Mammary epithelial cell (primary cell): ENCODE measurements at regions not wholly inside any gene's neighbourhood (a gene's known extent, or its start where the extent isn't known, plus 50 kb on each side); places are given as distances from the start of the nearest gene placed in this dataset.

Experiments used
- EZH2 ChIP-seq: IDR thresholded peaks from 2 replicates; pipeline ENCODE4 v1.6.1; 2012; ENCODE audit warnings: low read length, inconsistent platforms, borderline replicate concordance
- TF ChIP-seq, protein P1 (sequence below), 2 donors: IDR thresholded peaks in 1 of 2; conservative IDR thresholded peaks in 1 of 2; 2 replicates each; pipeline ENCODE4 v1.5.1; 2011 to 2012; ENCODE audit warnings: inconsistent platforms in 2 of 2, low read length in 2 of 2, mild to moderate bottlenecking in 2 of 2, control low read depth in 1 of 2, low read depth in 1 of 2; ENCODE audit not compliant: insufficient read depth in 1 of 2; ENCODE audit errors: extremely low read depth in 1 of 2

DNA sequence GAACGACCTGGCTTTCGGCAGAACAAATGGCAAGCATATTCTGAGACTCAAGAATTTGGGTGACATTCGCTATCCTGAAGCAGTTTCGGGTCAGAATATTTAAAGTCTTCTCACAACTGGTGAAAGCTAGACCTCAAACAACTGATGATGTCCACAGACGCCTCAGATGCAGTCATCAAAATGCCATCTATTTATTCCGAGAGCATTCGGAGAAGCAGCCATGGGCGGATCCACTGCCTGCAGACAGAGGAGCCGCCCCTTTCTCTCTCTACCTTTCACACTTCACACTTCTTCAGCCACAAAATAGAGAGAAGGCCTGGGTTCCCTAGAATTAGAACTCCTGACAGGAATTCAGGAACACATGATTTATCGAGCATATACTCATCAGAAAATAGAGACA lies 65.8 kb upstream of the CREB1 start:
- TF ChIP-seq, protein P1, sequence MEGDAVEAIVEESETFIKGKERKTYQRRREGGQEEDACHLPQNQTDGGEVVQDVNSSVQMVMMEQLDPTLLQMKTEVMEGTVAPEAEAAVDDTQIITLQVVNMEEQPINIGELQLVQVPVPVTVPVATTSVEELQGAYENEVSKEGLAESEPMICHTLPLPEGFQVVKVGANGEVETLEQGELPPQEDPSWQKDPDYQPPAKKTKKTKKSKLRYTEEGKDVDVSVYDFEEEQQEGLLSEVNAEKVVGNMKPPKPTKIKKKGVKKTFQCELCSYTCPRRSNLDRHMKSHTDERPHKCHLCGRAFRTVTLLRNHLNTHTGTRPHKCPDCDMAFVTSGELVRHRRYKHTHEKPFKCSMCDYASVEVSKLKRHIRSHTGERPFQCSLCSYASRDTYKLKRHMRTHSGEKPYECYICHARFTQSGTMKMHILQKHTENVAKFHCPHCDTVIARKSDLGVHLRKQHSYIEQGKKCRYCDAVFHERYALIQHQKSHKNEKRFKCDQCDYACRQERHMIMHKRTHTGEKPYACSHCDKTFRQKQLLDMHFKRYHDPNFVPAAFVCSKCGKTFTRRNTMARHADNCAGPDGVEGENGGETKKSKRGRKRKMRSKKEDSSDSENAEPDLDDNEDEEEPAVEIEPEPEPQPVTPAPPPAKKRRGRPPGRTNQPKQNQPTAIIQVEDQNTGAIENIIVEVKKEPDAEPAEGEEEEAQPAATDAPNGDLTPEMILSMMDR (conservative IDR thresholded peaks at IDR 0.05 in 1 of 2, IDR thresholded peaks at IDR 0.05 in 1 of 2; ENCODE audit: extremely low read depth in 1 of 2, insufficient read depth in 1 of 2, low read depth in 1 of 2, low read length in 2 of 2), result no peak
- no peak for TF ChIP-seq EZH2
